ENCODE measurements at regions not wholly inside any gene's neighbourhood (a gene's known extent, or its start where the extent isn't known, plus 50 kb on each side); places are given as distances from the start of the nearest gene placed in this dataset.

DNA sequence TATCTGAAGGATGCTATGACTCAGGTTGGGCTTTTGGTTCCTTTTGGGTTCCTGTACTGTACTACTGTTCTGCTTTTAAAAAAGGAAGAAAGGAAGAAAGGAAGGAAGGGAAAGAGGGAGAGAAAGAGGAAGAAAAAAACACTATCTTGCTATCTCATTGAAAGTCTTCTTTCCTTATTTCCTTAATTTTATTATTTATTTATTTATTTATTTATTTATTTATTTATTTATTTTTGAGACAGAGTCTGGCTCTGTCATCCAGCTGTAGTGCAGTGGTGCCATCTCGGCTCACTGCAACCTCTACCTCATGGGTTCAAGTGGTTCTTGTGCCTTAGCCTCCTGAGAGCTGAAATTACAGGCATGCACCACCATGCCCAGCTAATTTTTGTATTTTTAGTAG, 198.9 kb upstream of the SOX2 start:
- Histone ChIP-seq H4K20me1 (ENCODE audit: low read depth, low read length) (no peaks in the 10 kb centered on the region), H3K36me3 (ENCODE audit: low read length) (no peaks in the 10 kb centered on the region), H3K79me2 (ENCODE audit: insufficient read depth, low read length) (no peaks in the 10 kb centered on the region), H3K9me2 (replicated peaks; ENCODE audit: insufficient read depth, low read length) (no peaks in the 10 kb centered on the region), H3K9ac (ENCODE audit: low read length) (no peak overlapping the region), H3K27me3 (ENCODE audit: low read length) (no peaks in the 10 kb centered on the region), H3K4me2 (ENCODE audit: low read depth, low read length, poor library complexity, severe bottlenecking) (no peak overlapping the region), H3K4me3 (ENCODE audit: insufficient read depth, low read length, poor library complexity, severe bottlenecking) (no peak overlapping the region), H2AFZ (ENCODE audit: low read depth, low read length, severe bottlenecking) (no peak overlapping the region), H3F3A (ENCODE audit: insufficient read depth) (no peaks in the 10 kb centered on the region), H3K9me3 (ENCODE audit: insufficient read depth, low read length) (peaks cover 4% of the 10 kb centered on the region; the same call in 1 of the 2 replicates), H3K27ac (ENCODE audit: low read depth, low read length) (no peak overlapping the region)
- no peak for TF ChIP-seq EZH2phosphoT487 (conservative IDR thresholded peaks at IDR 0.05; ENCODE audit: low read length)
- TF ChIP-seq, protein P1, sequence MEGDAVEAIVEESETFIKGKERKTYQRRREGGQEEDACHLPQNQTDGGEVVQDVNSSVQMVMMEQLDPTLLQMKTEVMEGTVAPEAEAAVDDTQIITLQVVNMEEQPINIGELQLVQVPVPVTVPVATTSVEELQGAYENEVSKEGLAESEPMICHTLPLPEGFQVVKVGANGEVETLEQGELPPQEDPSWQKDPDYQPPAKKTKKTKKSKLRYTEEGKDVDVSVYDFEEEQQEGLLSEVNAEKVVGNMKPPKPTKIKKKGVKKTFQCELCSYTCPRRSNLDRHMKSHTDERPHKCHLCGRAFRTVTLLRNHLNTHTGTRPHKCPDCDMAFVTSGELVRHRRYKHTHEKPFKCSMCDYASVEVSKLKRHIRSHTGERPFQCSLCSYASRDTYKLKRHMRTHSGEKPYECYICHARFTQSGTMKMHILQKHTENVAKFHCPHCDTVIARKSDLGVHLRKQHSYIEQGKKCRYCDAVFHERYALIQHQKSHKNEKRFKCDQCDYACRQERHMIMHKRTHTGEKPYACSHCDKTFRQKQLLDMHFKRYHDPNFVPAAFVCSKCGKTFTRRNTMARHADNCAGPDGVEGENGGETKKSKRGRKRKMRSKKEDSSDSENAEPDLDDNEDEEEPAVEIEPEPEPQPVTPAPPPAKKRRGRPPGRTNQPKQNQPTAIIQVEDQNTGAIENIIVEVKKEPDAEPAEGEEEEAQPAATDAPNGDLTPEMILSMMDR (IDR thresholded peaks at IDR 0.05; ENCODE audit: insufficient read depth, low read length, poor library complexity, severe bottlenecking), result no peak

DNA sequence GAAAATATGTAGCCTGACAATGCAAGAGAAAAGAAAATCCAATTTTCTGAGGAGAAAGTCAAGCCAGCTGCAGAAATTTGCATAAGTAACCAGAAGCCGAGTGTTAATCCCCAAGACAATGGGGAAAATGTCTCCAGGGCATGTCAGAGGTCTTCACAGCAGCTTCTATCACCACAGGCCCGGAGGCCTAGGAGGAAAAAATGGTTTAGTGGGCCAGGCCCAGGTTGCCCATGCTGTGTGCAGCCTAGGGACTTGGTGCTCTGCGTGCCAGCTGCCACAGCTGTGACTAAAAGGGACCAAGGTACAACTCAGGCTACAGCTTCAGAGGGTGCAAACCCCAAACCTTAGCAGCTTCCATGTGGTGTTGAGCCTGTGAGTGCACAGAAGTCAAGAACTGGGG, 201.2 kb upstream of the SOX2 start:
- H3K79me2 ChIP-seq (ENCODE audit: insufficient read depth, low read length), result no peaks in the 10 kb centered on the region
- H3K9ac ChIP-seq (ENCODE audit: low read length), result no peak overlapping the region
- H3K9me3 ChIP-seq (ENCODE audit: insufficient read depth, low read length), result peaks cover 4% of the 10 kb centered on the region; the same call in 1 of the 2 replicates
- no peaks in the 10 kb centered on the region for H3F3A ChIP-seq (ENCODE audit: insufficient read depth)
- no peak overlapping the region for H3K4me2 ChIP-seq (ENCODE audit: low read depth, low read length, poor library complexity, severe bottlenecking)
- H3K4me3 ChIP-seq (ENCODE audit: insufficient read depth, low read length, poor library complexity, severe bottlenecking), result no peak overlapping the region
- H3K27me3 ChIP-seq (ENCODE audit: low read length), result no peaks in the 10 kb centered on the region
- H3K27ac ChIP-seq (ENCODE audit: low read depth, low read length), result no peak overlapping the region
- no peaks in the 10 kb centered on the region for H4K20me1 ChIP-seq (ENCODE audit: low read depth, low read length)
- H3K36me3 ChIP-seq (ENCODE audit: low read length), result no peaks in the 10 kb centered on the region
- TF ChIP-seq, protein P1 (IDR thresholded peaks at IDR 0.05; ENCODE audit: insufficient read depth, low read length, poor library complexity, severe bottlenecking), result no peak
- no peak for TF ChIP-seq EZH2phosphoT487 (conservative IDR thresholded peaks at IDR 0.05; ENCODE audit: low read length)
- no peak overlapping the region for H2AFZ ChIP-seq (ENCODE audit: low read depth, low read length, severe bottlenecking)
- no peaks in the 10 kb centered on the region for H3K9me2 ChIP-seq (replicated peaks; ENCODE audit: insufficient read depth, low read length)

DNA sequence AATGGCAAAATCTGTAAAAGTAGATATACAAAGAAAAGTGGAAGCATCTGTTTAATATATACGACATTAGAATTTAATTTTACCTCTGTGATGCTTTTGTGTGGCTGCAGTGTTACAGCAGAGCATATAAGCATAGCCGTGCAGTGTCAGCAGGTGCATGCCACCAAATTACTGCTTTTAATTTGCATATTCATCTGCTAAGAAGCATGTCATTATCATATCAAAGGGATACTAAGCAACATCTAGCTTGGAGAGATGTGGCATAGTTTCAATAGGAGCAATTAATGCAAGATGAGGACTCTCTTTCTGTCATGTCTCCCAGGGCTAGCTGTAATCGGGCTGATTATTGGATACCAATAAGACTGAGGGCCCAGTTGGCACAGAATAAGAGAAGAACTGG, 214.4 kb upstream of the SOX2 start:
- H3F3A ChIP-seq (ENCODE audit: insufficient read depth), result no peaks in the 10 kb centered on the region
- no peaks in the 10 kb centered on the region for H3K36me3 ChIP-seq (ENCODE audit: low read length)
- no peaks in the 10 kb centered on the region for H3K9me3 ChIP-seq (ENCODE audit: insufficient read depth, low read length)
- no peaks in the 10 kb centered on the region for H3K27me3 ChIP-seq (ENCODE audit: low read length)
- H3K9me2 ChIP-seq (replicated peaks; ENCODE audit: insufficient read depth, low read length), result no peaks in the 10 kb centered on the region
- H3K79me2 ChIP-seq (ENCODE audit: insufficient read depth, low read length), result no peaks in the 10 kb centered on the region
- H4K20me1 ChIP-seq (ENCODE audit: low read depth, low read length), result no peaks in the 10 kb centered on the region
- H2AFZ ChIP-seq (ENCODE audit: low read depth, low read length, severe bottlenecking), result no peak overlapping the region
- no peak overlapping the region for H3K9ac ChIP-seq (ENCODE audit: low read length)
- TF ChIP-seq, protein P1 (IDR thresholded peaks at IDR 0.05; ENCODE audit: insufficient read depth, low read length, poor library complexity, severe bottlenecking), result no peak
- no peak for TF ChIP-seq EZH2phosphoT487 (conservative IDR thresholded peaks at IDR 0.05; ENCODE audit: low read length)
- no peak overlapping the region for H3K4me2 ChIP-seq (ENCODE audit: low read depth, low read length, poor library complexity, severe bottlenecking)
- no peak overlapping the region for H3K27ac ChIP-seq (ENCODE audit: low read depth, low read length)
- no peak overlapping the region for H3K4me3 ChIP-seq (ENCODE audit: insufficient read depth, low read length, poor library complexity, severe bottlenecking)

Data from SU-DHL-6 (cell line).